ENCODE measurements at regions not wholly inside any gene's neighbourhood (a gene's known extent, or its start where the extent isn't known, plus 50 kb on each side); places are given as distances from the start of the nearest gene placed in this dataset.
"Not testable (repeated sequence)": the region's sequence is repeated elsewhere in the genome, so short reads cannot be mapped to it uniquely, and the experiment has no call there.

GRCh38 chr13:68527167-68527566 is 1297.0 kb upstream of the PCDH9 start:
- TF ChIP-seq CTCF (optimal IDR thresholded peaks at IDR 0.05 in 1 of 3, IDR thresholded peaks at IDR 0.05 in 1 of 3, conservative IDR thresholded peaks at IDR 0.05 in 1 of 3; ENCODE audit: extremely low read depth in 1 of 3, insufficient read depth in 2 of 3, low read length in 3 of 3); EZH2 (IDR thresholded peaks at IDR 0.05; ENCODE audit: low read length): not testable (repeated sequence)

Measured in keratinocyte (primary cell).